HepG2 (cell line): ENCODE measurements at regions not wholly inside any gene's neighbourhood (a gene's known extent, or its start where the extent isn't known, plus 50 kb on each side); places are given as distances from the start of the nearest gene placed in this dataset.
A peak's percentile ranks its signal among the peaks of the same experiment; 100 is the strongest.

Experiments used
- ATAC-seq: fragments of 200-7000 bp; cut with Tn5 transposase; 3 replicates; pipeline ENCODE4 v1.9.1; 2020; ENCODE audit warnings: mild to moderate bottlenecking, moderate library complexity
- BruUV-seq: library from RNA; stranded (reverse); fragments of 400-500 nt; replicated peaks from 2 replicates; lab custom pipeline; 2021; lab: Mats Ljungman, UMichigan
- CTCF ChIA-PET: fragments of 300-600 bp; formaldehyde crosslinking; extraction: SDS; loops from one replicate; lab custom pipeline; 2021; ENCODE audit warnings: low total read pairs, inconsistent platforms, low intra/inter-chr PET ratio; lab: Yijun Ruan, JAX
- POLR2A ChIA-PET: fragments of 350-600 bp; sonication (Branson Sonifier 250); formaldehyde crosslinking; loops from one replicate; lab custom pipeline; 2020; ENCODE audit warnings: antibody characterized with exemption, inconsistent platforms; lab: Yijun Ruan, JAX
- DNase-seq: peaks from one replicate; pipeline ENCODE4 v3.0.0-alpha.2; 2015; ENCODE audit warnings: low spot score
- FAIRE-seq: peaks from 3 replicates; lab custom pipeline; 2011; peaks lifted over from hg19 to GRCh38; lab: Jason Lieb, UNC
- H2AFZ ChIP-seq: one replicate; pipeline ENCODE4 v1.6.1; 2011; ENCODE audit warnings: low read length, inconsistent platforms
- H3K27ac ChIP-seq: fragments of 300-600 bp; 3 replicates; pipeline ENCODE4 v1.8.0; 2011; ENCODE audit warnings: mixed run types, mild to moderate bottlenecking, mixed read lengths, low read length, inconsistent platforms; ENCODE audit not compliant: insufficient read depth; ENCODE audit errors: extremely low read length
- H3K27me3 ChIP-seq, 2 experiments: fragments of 200-600 bp in 1 of 2; 2 replicates in 1 of 2; 3 replicates in 1 of 2; pipeline versions ENCODE4 v1.6.0 to v1.8.0; 2011; ENCODE audit warnings: low read length in 2 of 2, mild to moderate bottlenecking in 2 of 2, moderate library complexity in 2 of 2, inconsistent platforms in 1 of 2; ENCODE audit not compliant: insufficient read depth in 2 of 2, control insufficient read depth in 1 of 2
- H3K36me3 ChIP-seq, 2 experiments: fragments of 200-600 bp in 1 of 2; replicated peaks in 1 of 2; 2 replicates in 1 of 2; 3 replicates in 1 of 2; pipeline versions ENCODE4 v1.5.1 to v1.8.0; 2011; ENCODE audit warnings: low read length in 2 of 2, inconsistent platforms in 1 of 2; ENCODE audit not compliant: insufficient read depth in 2 of 2, control insufficient read depth in 1 of 2
- H3K4me1 ChIP-seq: 2 replicates; pipeline ENCODE4 v1.5.1; 2012; ENCODE audit warnings: low read length, inconsistent platforms; ENCODE audit not compliant: insufficient read depth
- H3K4me2 ChIP-seq: 2 replicates; pipeline ENCODE4 v1.6.0; 2011; ENCODE audit warnings: low read depth, low read length, inconsistent platforms
- H3K4me3 ChIP-seq, 3 experiments: fragments of 200-600 bp in 1 of 3; sonication (generic), shearing (Covaris generic) in 1 of 3; replicated peaks in 1 of 3; 2 replicates each; pipeline ENCODE4 v1.5.1; 2011 to 2016; ENCODE audit warnings: low read length in 3 of 3, inconsistent platforms in 2 of 3, low read depth in 2 of 3, mild to moderate bottlenecking in 2 of 3, control low read depth in 1 of 3, mixed read lengths in 1 of 3; ENCODE audit not compliant: insufficient read depth in 1 of 3
- H3K79me2 ChIP-seq: one replicate; pipeline ENCODE4 v1.6.1; 2011; ENCODE audit warnings: low read length, inconsistent platforms; ENCODE audit not compliant: insufficient read depth
- H3K9ac ChIP-seq: 2 replicates; pipeline ENCODE4 v1.6.0; 2011; ENCODE audit warnings: mild to moderate bottlenecking, low read depth, low read length, inconsistent platforms; ENCODE audit not compliant: insufficient read depth
- H3K9me3 ChIP-seq: 2 replicates; pipeline ENCODE4 v1.5.1; 2012; ENCODE audit warnings: mild to moderate bottlenecking, low read length
- H4K20me1 ChIP-seq: 2 replicates; pipeline ENCODE4 v1.6.0; 2011; ENCODE audit warnings: inconsistent platforms, mild to moderate bottlenecking, low read length, moderate library complexity; ENCODE audit not compliant: insufficient read depth
- KDM5B ChIP-seq: sonication (generic); formaldehyde crosslinking; IDR thresholded peaks from 2 replicates; pipeline ENCODE4 v1.4.0; 2020; ENCODE audit warnings: missing genetic modification reagents, mild to moderate bottlenecking, borderline replicate concordance
- MAFF ChIP-seq: IDR thresholded peaks from 2 replicates; pipeline ENCODE4 v1.6.1; 2011; ENCODE audit warnings: low read depth, low read length, improper control_type of control experiment
- MAZ ChIP-seq, 2 experiments: sonication (generic) in 1 of 2; formaldehyde crosslinking in 1 of 2; IDR thresholded peaks; 2 replicates each; pipeline versions ENCODE4 v1.5.0 to v1.6.1; 2012 to 2020; ENCODE audit warnings: low read depth in 2 of 2, mild to moderate bottlenecking in 2 of 2, borderline replicate concordance in 1 of 2, improper control_type of control experiment in 1 of 2, low read length in 1 of 2, missing genetic modification reagents in 1 of 2, moderate library complexity in 1 of 2
- PHF8 ChIP-seq: sonication (generic); formaldehyde crosslinking; IDR thresholded peaks from 2 replicates; pipeline ENCODE4 v1.5.0; 2020; ENCODE audit warnings: missing genetic modification reagents
- ZNF605 ChIP-seq: sonication (generic); formaldehyde crosslinking; IDR thresholded peaks from 2 replicates; pipeline ENCODE4 v1.8.0; 2022; ENCODE audit warnings: mild to moderate bottlenecking, missing genetic modification reagents
- ZSCAN22 ChIP-seq: sonication (generic); formaldehyde crosslinking; IDR thresholded peaks from 2 replicates; pipeline ENCODE4 v1.4.0; 2020; ENCODE audit warnings: mild to moderate bottlenecking, missing genetic modification reagents
- WGBS: methylation state at CpG from one replicate; pipeline ENCODE4 v1.1.6; 2017; ENCODE audit warnings: low lambda C conversion rate; 5-methylcytosine and 5-hydroxymethylcytosine counted together
- in situ Hi-C: cut with HindIII; loops from 2 replicates; pipeline ENCODE4 v1.10.0; 2017; ENCODE audit warnings: low pct_unique_long_range_greater_than_20kb; ENCODE audit not compliant: extremely low pct_ligation_motif_present
- intact Hi-C: fragments of 100-400 bp; cut with micrococcal nuclease; formaldehyde crosslinking; loops from one replicate; pipeline ENCODE4 v1.10.0; 2022; ENCODE audit not compliant: unreplicated experiment

DNA sequence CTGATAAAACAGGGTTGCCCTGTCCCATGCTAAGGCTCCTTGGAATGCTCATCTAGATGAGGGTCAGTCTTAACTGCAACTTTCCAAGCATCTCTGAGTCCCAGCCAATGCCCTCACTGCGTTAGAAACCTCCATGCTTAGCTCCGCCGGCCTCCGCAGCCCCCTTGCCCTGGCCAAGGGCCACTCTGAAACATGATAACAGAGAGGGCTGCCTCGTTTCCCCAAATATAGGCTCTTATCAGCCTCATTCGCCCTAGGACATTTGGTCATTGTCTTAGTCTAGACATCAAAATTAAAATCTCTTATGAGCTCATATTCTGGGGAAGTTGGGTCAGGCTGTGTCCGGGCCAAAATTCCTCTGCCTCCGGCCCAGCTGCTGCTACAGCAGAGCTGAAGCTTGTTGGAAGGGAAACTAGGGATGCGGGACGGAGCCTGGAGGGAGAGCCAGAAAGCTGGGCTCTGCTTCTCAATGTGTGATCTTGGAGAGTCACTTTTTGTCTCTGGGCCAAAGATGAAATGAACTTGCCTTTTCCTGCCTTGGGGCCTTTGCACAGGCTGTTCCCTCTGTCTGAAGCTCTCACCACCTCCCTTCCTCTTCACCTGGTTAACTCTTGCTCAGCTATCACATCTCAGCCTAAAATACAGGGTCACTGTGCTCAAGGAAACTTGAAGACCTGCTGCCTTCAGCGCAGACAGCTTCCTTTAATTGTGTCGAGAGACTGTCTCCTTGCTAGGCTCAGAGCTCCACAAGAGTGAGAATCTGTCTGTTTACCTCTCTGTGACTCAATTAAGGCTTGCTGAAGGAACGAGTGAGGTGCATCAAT is 191.3 kb downstream of the RGS3 start:
- in situ Hi-C loops (loop anchor here (5.0 kb wide), 3 partner anchors 63 to 383 kb away; no protein-coding TSS in a partner anchor), intact Hi-C loops (loop anchor here (5.0 to 10.0 kb wide), 5 partner anchors 48 to 380 kb away; partner anchors contain the start of genes C9orf43, CDC26, POLE3 and PRPF4)
- Histone ChIP-seq H3K4me3 (no peak overlapping the region; a peak in 1 of 6 replicates), H3K9me3 (no peaks in the 10 kb centered on the region), H3K9ac (no peak overlapping the region), H3K27ac (no peak overlapping the region), H3K79me2 (no peaks in the 10 kb centered on the region), H4K20me1 (no peaks in the 10 kb centered on the region), H3K36me3 (no peaks in the 10 kb centered on the region), H3K4me2 (0 out of 2 replicates have a peak overlapping the region, but pooled peaks have one; percentile 22), H2AFZ (no peak overlapping the region), H3K4me1 (peaks cover 96% of the 10 kb centered on the region)
- no peak for ATAC-seq
- POLR2A ChIA-PET, result interaction anchor here (1.0 to 4.0 kb wide), 4 partner anchors 45 to 245 kb away, joined by 3 to 16 read pairs (median 4); partner anchors contain the start of genes C9orf43 and POLE3
- WGBS, result 85% methylated on average over 13 of the region's 13 CpGs
- CTCF ChIA-PET, result interaction anchor here (4.0 to 9.4 kb wide), 2 partner anchors 63 to 208 kb away, joined by 34 to 223 read pairs; no protein-coding TSS in a partner anchor
- no peak for FAIRE-seq
- BruUV-seq, result no TSS peak
- no peak for TF ChIP-seq ZSCAN22
- TF ChIP-seq MAZ (IDR thresholded peaks at IDR 0.05; ENCODE audit: borderline replicate concordance, low read depth, low read length), result no peak
- TF ChIP-seq MAZ (CRISPR knock-in tag; IDR thresholded peaks at IDR 0.05; ENCODE audit: low read depth), result 0 out of 2 replicates have a peak, but pooled peaks have one; percentile 1
- peak; percentile 10; the same call in 1 of the 2 replicates for TF ChIP-seq PHF8 (CRISPR knock-in tag)
- peak; percentile 48; the same call in 1 of the 2 replicates for TF ChIP-seq KDM5B (CRISPR knock-in tag)
- TF ChIP-seq MAFF, result no peak
- 0 out of 2 replicates have a peak, but pooled peaks have one; percentile 44 for TF ChIP-seq ZNF605 (CRISPR knock-in tag)
- TF ChIP-seq, all 625 proteins: peak for 4
- no peak for DNase-seq
- H3K27me3 ChIP-seq, result peaks cover 0 to 11% of the 10 kb centered on the region in 2 experiments; a peak in 1 of 5 replicates
